ENCODE measurements at regions not wholly inside any gene's neighbourhood (a gene's known extent, or its start where the extent isn't known, plus 50 kb on each side); places are given as distances from the start of the nearest gene placed in this dataset.

DNA sequence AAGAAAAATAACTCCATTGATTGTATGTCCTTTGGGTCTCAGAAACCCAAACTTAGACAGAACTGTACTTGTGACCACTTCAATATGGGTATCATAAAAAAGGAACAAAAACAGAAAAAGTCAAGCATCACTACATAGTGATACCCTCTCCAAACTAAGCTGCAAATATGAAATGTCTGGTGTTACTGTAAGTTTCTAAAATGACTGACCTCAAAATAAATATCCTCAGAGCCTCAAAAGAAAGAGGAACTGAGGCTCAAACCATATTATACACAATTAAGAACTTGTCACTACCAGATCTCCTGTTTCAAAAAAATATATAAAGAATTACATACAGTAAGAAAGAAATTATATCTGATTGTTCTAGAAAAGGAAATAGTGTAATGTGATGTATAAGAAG is 787.9 kb upstream of the KLHL1 start:
- CTCF ChIA-PET: no interaction called here
- Histone ChIP-seq H3K4me1 (ENCODE audit: control extremely low read depth in 1 of 4, control insufficient read depth in 4 of 4, insufficient read depth in 4 of 4, low read length in 3 of 4) (peaks cover 0 to 9% (median 3%) of the 10 kb centered on the region in 4 experiments), H3K27ac (ENCODE audit: insufficient read depth in 1 of 2, low read depth in 1 of 2, low read length in 2 of 2, poor library complexity in 1 of 2, severe bottlenecking in 2 of 2) (no peak overlapping the region), H3K9me3 (ENCODE audit: control extremely low read depth in 1 of 5, control insufficient read depth in 4 of 5, insufficient read depth in 2 of 5, low read depth in 1 of 5, low read length in 4 of 5) (no peaks in the 10 kb centered on the region), H3K4me3 (ENCODE audit: control insufficient read depth in 1 of 7, extremely low read depth in 1 of 7, insufficient read depth in 4 of 7, low read depth in 2 of 7, low read length in 6 of 7) (no peak overlapping the region), H3K36me3 (ENCODE audit: control insufficient read depth in 4 of 4, insufficient read depth in 4 of 4, low read length in 3 of 4) (no peaks in the 10 kb centered on the region), H3K27me3 (replicated peaks in 2 of 5; ENCODE audit: control insufficient read depth in 4 of 5, insufficient read depth in 5 of 5, low read length in 4 of 5) (no peaks in the 10 kb centered on the region)
- POLR2A ChIA-PET: no interaction called here
- DNase-seq: peak in 2 of 3 donors; percentile 28 to 33

DNA sequence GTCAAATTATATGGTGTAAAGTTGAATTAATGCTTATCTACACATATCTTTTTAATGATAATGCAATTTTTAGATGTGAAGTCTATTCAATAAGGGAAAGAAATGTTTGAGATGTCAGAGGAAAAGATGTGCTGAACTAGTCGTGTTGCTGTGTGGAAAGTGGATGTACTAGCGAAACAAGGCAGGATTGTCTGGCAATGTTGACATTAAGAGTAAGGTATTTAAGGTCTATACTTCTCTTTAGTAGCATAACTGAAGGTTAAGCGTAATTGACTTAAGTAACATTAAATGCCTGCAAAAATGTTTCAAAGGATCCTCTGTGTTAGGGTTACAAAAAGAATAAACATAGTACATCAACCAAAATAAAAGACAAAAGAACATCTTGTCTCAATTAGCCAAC is 787.3 kb upstream of the KLHL1 start:
- POLR2A ChIA-PET: no interaction called here
- H3K9me3 ChIP-seq (ENCODE audit: control extremely low read depth in 1 of 5, control insufficient read depth in 4 of 5, insufficient read depth in 2 of 5, low read depth in 1 of 5, low read length in 4 of 5): no peaks in the 10 kb centered on the region
- no peaks in the 10 kb centered on the region for H3K36me3 ChIP-seq (ENCODE audit: control insufficient read depth in 4 of 4, insufficient read depth in 4 of 4, low read length in 3 of 4)
- H3K4me3 ChIP-seq (ENCODE audit: control insufficient read depth in 1 of 7, extremely low read depth in 1 of 7, insufficient read depth in 4 of 7, low read depth in 2 of 7, low read length in 6 of 7): no peak overlapping the region
- H3K4me1 ChIP-seq (ENCODE audit: control extremely low read depth in 1 of 4, control insufficient read depth in 4 of 4, insufficient read depth in 4 of 4, low read length in 3 of 4): peaks cover 0 to 9% (median 3%) of the 10 kb centered on the region in 4 experiments
- H3K27ac ChIP-seq (ENCODE audit: insufficient read depth in 1 of 2, low read depth in 1 of 2, low read length in 2 of 2, poor library complexity in 1 of 2, severe bottlenecking in 2 of 2): no peak overlapping the region
- no peaks in the 10 kb centered on the region for H3K27me3 ChIP-seq (replicated peaks in 2 of 5; ENCODE audit: control insufficient read depth in 4 of 5, insufficient read depth in 5 of 5, low read length in 4 of 5)
- DNase-seq: no peak
- CTCF ChIA-PET: no interaction called here
- WGBS (ENCODE audit: insufficient coverage): 92% methylated on average over 2 of the region's 3 CpGs

DNA sequence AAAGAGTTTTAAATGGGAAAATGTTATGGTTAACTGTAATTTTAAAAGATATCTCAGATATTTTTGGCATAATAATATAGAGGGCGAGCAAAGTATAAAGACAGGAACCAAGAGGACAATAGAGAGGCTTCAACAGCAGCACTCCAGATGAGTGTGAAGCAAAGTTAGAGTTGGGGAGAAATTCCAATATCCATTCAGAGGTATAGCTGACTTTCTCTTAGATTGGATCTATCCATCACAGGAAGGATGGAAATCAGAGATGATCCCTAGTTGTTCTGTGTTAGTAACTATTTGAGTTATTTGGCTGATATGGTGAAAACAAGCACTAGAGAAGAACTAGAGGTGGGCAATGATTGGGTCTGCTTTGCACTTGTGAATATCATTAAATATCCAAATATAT is 786.0 kb upstream of the KLHL1 start:
- H3K4me1 ChIP-seq (ENCODE audit: control extremely low read depth in 1 of 4, control insufficient read depth in 4 of 4, insufficient read depth in 4 of 4, low read length in 3 of 4): peaks cover 0 to 9% (median 3%) of the 10 kb centered on the region in 4 experiments

DNA sequence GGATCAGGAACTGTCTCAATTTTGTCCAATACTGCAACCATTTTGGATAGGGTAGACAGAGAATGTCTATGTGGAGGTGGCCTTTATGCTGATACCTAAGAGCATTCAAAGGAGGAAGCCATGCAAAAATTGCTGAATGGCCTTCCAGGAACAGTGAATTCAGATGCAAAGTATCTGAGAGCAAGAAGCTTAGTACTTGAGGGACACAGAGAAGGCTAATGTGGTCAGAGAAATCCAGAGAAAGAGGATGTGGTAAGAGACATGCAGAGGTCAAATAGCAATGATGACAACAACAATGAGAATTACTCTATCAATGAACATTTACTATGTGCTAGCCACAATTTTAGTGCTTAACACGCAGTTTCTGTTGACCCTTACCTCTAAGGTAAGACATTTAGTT is 785.6 kb upstream of the KLHL1 start:
- Histone ChIP-seq H3K27ac (ENCODE audit: insufficient read depth in 1 of 2, low read depth in 1 of 2, low read length in 2 of 2, poor library complexity in 1 of 2, severe bottlenecking in 2 of 2) (no peak overlapping the region), H3K4me1 (ENCODE audit: control extremely low read depth in 1 of 4, control insufficient read depth in 4 of 4, insufficient read depth in 4 of 4, low read length in 3 of 4) (peaks cover 0 to 9% (median 3%) of the 10 kb centered on the region in 4 experiments), H3K9me3 (ENCODE audit: control extremely low read depth in 1 of 5, control insufficient read depth in 4 of 5, insufficient read depth in 2 of 5, low read depth in 1 of 5, low read length in 4 of 5) (no peaks in the 10 kb centered on the region), H3K4me3 (ENCODE audit: control insufficient read depth in 1 of 7, extremely low read depth in 1 of 7, insufficient read depth in 4 of 7, low read depth in 2 of 7, low read length in 6 of 7) (no peak overlapping the region), H3K27me3 (replicated peaks in 2 of 5; ENCODE audit: control insufficient read depth in 4 of 5, insufficient read depth in 5 of 5, low read length in 4 of 5) (no peaks in the 10 kb centered on the region), H3K36me3 (ENCODE audit: control insufficient read depth in 4 of 4, insufficient read depth in 4 of 4, low read length in 3 of 4) (no peaks in the 10 kb centered on the region)
- CTCF ChIA-PET: no interaction called here
- DNase-seq: peak in 2 of 3 donors; percentile 28 to 36
- POLR2A ChIA-PET: no interaction called here
- WGBS (ENCODE audit: insufficient coverage): no CpG with 5 or more reads among the region's 1 CpG

More for the DNA sequence above, 786.0 kb upstream of the KLHL1 start:
- CTCF ChIA-PET: interaction anchor here (0.7 kb wide), 1 partner anchor 14 kb away, joined by 4 read pairs; no protein-coding TSS in a partner anchor
- no peak overlapping the region for H3K4me3 ChIP-seq (ENCODE audit: control insufficient read depth in 1 of 7, extremely low read depth in 1 of 7, insufficient read depth in 4 of 7, low read depth in 2 of 7, low read length in 6 of 7)
- POLR2A ChIA-PET: no interaction called here
- no peaks in the 10 kb centered on the region for H3K9me3 ChIP-seq (ENCODE audit: control extremely low read depth in 1 of 5, control insufficient read depth in 4 of 5, insufficient read depth in 2 of 5, low read depth in 1 of 5, low read length in 4 of 5)
- H3K27me3 ChIP-seq (replicated peaks in 2 of 5; ENCODE audit: control insufficient read depth in 4 of 5, insufficient read depth in 5 of 5, low read length in 4 of 5): no peaks in the 10 kb centered on the region
- no CpG with 5 or more reads among the region's 1 CpG for WGBS (ENCODE audit: insufficient coverage)
- H3K36me3 ChIP-seq (ENCODE audit: control insufficient read depth in 4 of 4, insufficient read depth in 4 of 4, low read length in 3 of 4): no peaks in the 10 kb centered on the region
- no peak for DNase-seq
- H3K27ac ChIP-seq (ENCODE audit: insufficient read depth in 1 of 2, low read depth in 1 of 2, low read length in 2 of 2, poor library complexity in 1 of 2, severe bottlenecking in 2 of 2): no peak overlapping the region

DNA sequence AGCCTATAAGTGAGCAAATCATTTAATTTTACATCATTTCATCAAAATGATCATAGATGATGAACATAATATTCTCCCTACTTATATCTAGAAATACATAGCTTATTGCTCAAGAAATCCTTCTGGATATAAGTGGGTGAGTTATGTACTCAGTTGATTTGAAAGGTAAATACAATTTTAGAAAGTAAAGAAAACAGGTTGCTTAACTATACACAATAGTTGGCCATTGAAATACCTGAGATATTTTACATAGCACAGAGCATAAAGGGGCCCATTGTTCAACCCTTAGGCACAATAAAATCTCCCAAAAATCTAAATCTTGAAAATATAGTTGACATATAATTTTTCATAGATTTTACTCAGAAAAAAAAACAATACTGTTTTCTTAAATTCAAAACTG is 782.0 kb upstream of the KLHL1 start:
- no peak for DNase-seq
- POLR2A ChIA-PET: no interaction called here

DNA sequence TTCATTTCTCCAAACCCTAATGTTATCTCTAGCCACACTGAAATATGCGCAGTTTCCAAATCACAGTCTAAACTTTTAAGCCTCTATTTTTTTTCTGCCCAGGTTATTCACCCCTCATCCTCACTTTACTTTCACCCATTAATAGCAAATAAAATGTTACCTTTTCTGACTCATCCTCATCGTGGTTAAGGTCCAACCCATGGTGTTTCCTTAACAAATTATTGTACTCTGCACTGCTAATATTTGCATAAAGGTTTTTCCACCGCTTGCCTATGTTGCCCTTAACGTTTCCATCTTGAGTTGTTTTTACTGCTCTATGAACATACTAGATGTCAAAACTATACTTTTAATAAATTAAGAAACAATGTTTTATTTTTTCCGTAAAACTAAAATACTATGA is 780.9 kb upstream of the KLHL1 start:
- Histone ChIP-seq H3K27ac (ENCODE audit: insufficient read depth in 1 of 2, low read depth in 1 of 2, low read length in 2 of 2, poor library complexity in 1 of 2, severe bottlenecking in 2 of 2) (no peak overlapping the region), H3K4me3 (ENCODE audit: control insufficient read depth in 1 of 7, extremely low read depth in 1 of 7, insufficient read depth in 4 of 7, low read depth in 2 of 7, low read length in 6 of 7) (no peak overlapping the region), H3K9me3 (ENCODE audit: control extremely low read depth in 1 of 5, control insufficient read depth in 4 of 5, insufficient read depth in 2 of 5, low read depth in 1 of 5, low read length in 4 of 5) (peaks cover 0 to 5% (median 0%) of the 10 kb centered on the region in 5 experiments), H3K27me3 (replicated peaks in 2 of 5; ENCODE audit: control insufficient read depth in 4 of 5, insufficient read depth in 5 of 5, low read length in 4 of 5) (no peaks in the 10 kb centered on the region), H3K36me3 (ENCODE audit: control insufficient read depth in 4 of 4, insufficient read depth in 4 of 4, low read length in 3 of 4) (no peaks in the 10 kb centered on the region), H3K4me1 (ENCODE audit: control extremely low read depth in 1 of 4, control insufficient read depth in 4 of 4, insufficient read depth in 4 of 4, low read length in 3 of 4) (peaks cover 0 to 4% (median under 1%) of the 10 kb centered on the region in 4 experiments)
- DNase-seq: no peak
- CTCF ChIA-PET: no interaction called here
- WGBS (ENCODE audit: insufficient coverage): 91% methylated on average over 2 of the region's 5 CpGs
- POLR2A ChIA-PET: no interaction called here

More for the DNA sequence above, 782.0 kb upstream of the KLHL1 start:
- CTCF ChIA-PET: no interaction called here
- Histone ChIP-seq H3K36me3 (ENCODE audit: control insufficient read depth in 4 of 4, insufficient read depth in 4 of 4, low read length in 3 of 4) (no peaks in the 10 kb centered on the region), H3K4me3 (ENCODE audit: control insufficient read depth in 1 of 7, extremely low read depth in 1 of 7, insufficient read depth in 4 of 7, low read depth in 2 of 7, low read length in 6 of 7) (no peak overlapping the region), H3K4me1 (ENCODE audit: control extremely low read depth in 1 of 4, control insufficient read depth in 4 of 4, insufficient read depth in 4 of 4, low read length in 3 of 4) (peaks cover 0 to 4% (median 2%) of the 10 kb centered on the region in 4 experiments), H3K27me3 (replicated peaks in 2 of 5; ENCODE audit: control insufficient read depth in 4 of 5, insufficient read depth in 5 of 5, low read length in 4 of 5) (no peaks in the 10 kb centered on the region), H3K27ac (ENCODE audit: insufficient read depth in 1 of 2, low read depth in 1 of 2, low read length in 2 of 2, poor library complexity in 1 of 2, severe bottlenecking in 2 of 2) (no peak overlapping the region), H3K9me3 (ENCODE audit: control extremely low read depth in 1 of 5, control insufficient read depth in 4 of 5, insufficient read depth in 2 of 5, low read depth in 1 of 5, low read length in 4 of 5) (peaks cover 0 to 3% (median 0%) of the 10 kb centered on the region in 5 experiments)

DNA sequence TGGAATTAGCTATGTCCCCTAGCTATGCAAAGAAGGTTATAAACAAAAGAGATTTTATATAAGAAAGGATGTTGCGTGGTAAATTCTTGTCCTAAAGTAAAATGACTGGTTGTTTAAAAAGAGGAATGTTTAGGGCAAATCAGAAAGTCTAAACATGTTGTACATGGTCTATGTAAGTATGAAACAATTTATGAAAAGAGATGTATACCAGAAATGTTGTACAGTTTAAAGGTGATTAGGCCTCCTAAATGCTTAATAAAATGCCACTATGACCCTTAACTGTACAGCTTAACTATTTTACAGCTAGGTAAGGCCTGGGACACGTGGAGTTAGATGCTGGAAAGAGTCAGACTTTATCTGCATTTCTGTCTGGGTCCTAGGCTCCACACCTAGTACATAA is 775.9 kb upstream of the KLHL1 start:
- Histone ChIP-seq H3K27me3 (replicated peaks in 2 of 5; ENCODE audit: control insufficient read depth in 4 of 5, insufficient read depth in 5 of 5, low read length in 4 of 5) (no peaks in the 10 kb centered on the region), H3K9me3 (ENCODE audit: control extremely low read depth in 1 of 5, control insufficient read depth in 4 of 5, insufficient read depth in 2 of 5, low read depth in 1 of 5, low read length in 4 of 5) (peaks cover 0 to 8% (median 0%) of the 10 kb centered on the region in 5 experiments), H3K4me3 (ENCODE audit: control insufficient read depth in 1 of 7, extremely low read depth in 1 of 7, insufficient read depth in 4 of 7, low read depth in 2 of 7, low read length in 6 of 7) (no peak overlapping the region), H3K36me3 (ENCODE audit: control insufficient read depth in 4 of 4, insufficient read depth in 4 of 4, low read length in 3 of 4) (no peaks in the 10 kb centered on the region), H3K4me1 (ENCODE audit: control extremely low read depth in 1 of 4, control insufficient read depth in 4 of 4, insufficient read depth in 4 of 4, low read length in 3 of 4) (no peaks in the 10 kb centered on the region), H3K27ac (ENCODE audit: insufficient read depth in 1 of 2, low read depth in 1 of 2, low read length in 2 of 2, poor library complexity in 1 of 2, severe bottlenecking in 2 of 2) (no peak overlapping the region)
- no peak for DNase-seq
- WGBS (ENCODE audit: insufficient coverage): 100% methylated on average over 1 of the region's 2 CpGs
- POLR2A ChIA-PET: no interaction called here
- CTCF ChIA-PET: no interaction called here
